K562 (cell line): ENCODE measurements at regions not wholly inside any gene's neighbourhood (a gene's known extent, or its start where the extent isn't known, plus 50 kb on each side); places are given as distances from the start of the nearest gene placed in this dataset.

Experiments
- CBFA2T3 ChIP-seq: fragments of 450-650 bp; IDR thresholded peaks from 2 replicates; pipeline ENCODE4 v1.6.1; 2017
- ZBTB40 ChIP-seq, 2 experiments: fragments of 450-650 bp in 1 of 2; sonication (generic) in 1 of 2; formaldehyde crosslinking in 1 of 2; IDR thresholded peaks; 2 replicates each; pipeline versions ENCODE4 v1.7.1 to v1.9.0; 2016 to 2022; ENCODE audit warnings: inconsistent platforms in 1 of 2, mild to moderate bottlenecking in 1 of 2, missing genetic modification reagents in 1 of 2
- ZNF699 ChIP-seq: fragments of 250-450 bp; sonication (Bioruptor Pico); IDR thresholded peaks from 2 replicates; pipeline ENCODE4 v1.8.0; 2021; ENCODE audit warnings: mild to moderate bottlenecking, moderate library complexity; ENCODE audit not compliant: insufficient replicate concordance

GRCh38 chr5:137563301-137563645, 64.1 kb upstream of the SPOCK1 start (continued):
- TF ChIP-seq ZBTB40 (IDR thresholded peaks at IDR 0.05) (no peak), ZBTB40 (CRISPR knock-in tag; IDR thresholded peaks at IDR 0.05) (no peak), CBFA2T3 (no peak), ZNF699 (CRISPR knock-in tag) (no peak)
